H1 (cell line): ENCODE measurements at regions not wholly inside any gene's neighbourhood (a gene's known extent, or its start where the extent isn't known, plus 50 kb on each side); places are given as distances from the start of the nearest gene placed in this dataset.

ENCODE experiments used
- CTCF ChIA-PET: fragments of 300-600 bp; sonication (Branson Sonifier 250); formaldehyde crosslinking; loops from one replicate; lab custom pipeline; 2021; ENCODE audit not compliant: partially characterized antibody; lab: Charles Lee
- POLR2A ChIA-PET: fragments of 300-600 bp; sonication (Branson Sonifier 250); formaldehyde crosslinking; loops from one replicate; lab custom pipeline; 2021; ENCODE audit warnings: inconsistent platforms; ENCODE audit not compliant: partially characterized antibody; lab: Charles Lee
- DNase-seq, 2 experiments: peaks; one replicate each; pipeline versions ENCODE4 v3.0.0 to v3.0.0-alpha.2; 2010 to 2022; ENCODE audit warnings: low spot score in 2 of 2, low read depth in 1 of 2, mixed read lengths in 1 of 2
- FAIRE-seq: peaks from 2 replicates; lab custom pipeline; 2011; peaks lifted over from hg19 to GRCh38; lab: Jason Lieb, UNC
- H2AFZ ChIP-seq: 2 replicates; pipeline ENCODE4 v1.8.1; 2012; ENCODE audit warnings: low read length, inconsistent platforms
- H2AK5ac ChIP-seq: 2 replicates; pipeline ENCODE4 v1.6.1; 2013; ENCODE audit warnings: low read depth, low read length
- H2BK120ac ChIP-seq: replicated peaks from 2 replicates; pipeline ENCODE3; 2013; ENCODE audit warnings: low read depth, low read length, inconsistent platforms
- H2BK12ac ChIP-seq: 2 replicates; pipeline ENCODE4 v1.6.1; 2013; ENCODE audit warnings: low read depth, low read length
- H2BK15ac ChIP-seq: 2 replicates; pipeline ENCODE4 v1.6.1; 2013; ENCODE audit warnings: low read length
- H2BK20ac ChIP-seq: 2 replicates; pipeline ENCODE4 v1.6.1; 2013; ENCODE audit warnings: low read length
- H2BK5ac ChIP-seq: 2 replicates; pipeline ENCODE4 v1.6.1; 2013; ENCODE audit warnings: low read depth, low read length
- H3K14ac ChIP-seq: 2 replicates; pipeline ENCODE4 v1.6.1; 2013; ENCODE audit warnings: inconsistent platforms; ENCODE audit not compliant: insufficient read length
- H3K18ac ChIP-seq: 2 replicates; pipeline ENCODE4 v1.6.1; 2013; ENCODE audit warnings: low read length; ENCODE audit errors: extremely low read depth
- H3K23ac ChIP-seq: 2 replicates; pipeline ENCODE4 v1.6.1; 2013; ENCODE audit warnings: inconsistent platforms; ENCODE audit not compliant: insufficient read length
- H3K23me2 ChIP-seq: 2 replicates; pipeline ENCODE4 v1.6.1; 2013; ENCODE audit warnings: low read depth, low read length
- H3K27ac ChIP-seq: 2 replicates; pipeline ENCODE4 v1.6.1; 2011; ENCODE audit warnings: low read depth, low read length, inconsistent platforms
- H3K27me3 ChIP-seq, 4 experiments: replicated peaks in 1 of 4; 1 replicate in 1 of 4; 2 replicates in 3 of 4; pipeline versions ENCODE4 v1.6.1 to v1.8.1; 2011 to 2013; ENCODE audit warnings: low read length in 3 of 4, mild to moderate bottlenecking in 3 of 4, inconsistent platforms in 2 of 4, mixed read lengths in 2 of 4, moderate library complexity in 1 of 4; ENCODE audit not compliant: control insufficient read depth in 3 of 4, insufficient read depth in 3 of 4; ENCODE audit errors: extremely low read depth in 1 of 4
- H3K36me3 ChIP-seq, 4 experiments: 2 replicates each; pipeline versions ENCODE4 v1.6.1 to v1.8.1; 2011 to 2013; ENCODE audit warnings: mild to moderate bottlenecking in 4 of 4, low read length in 3 of 4, moderate library complexity in 2 of 4, control low read depth in 1 of 4, inconsistent platforms in 1 of 4; ENCODE audit not compliant: insufficient read depth in 4 of 4, control insufficient read depth in 2 of 4
- H3K4ac ChIP-seq: replicated peaks from 2 replicates; pipeline ENCODE3; 2013; ENCODE audit warnings: low read length, low read depth, mixed read lengths, inconsistent platforms; ENCODE audit not compliant: insufficient read length
- H3K4me1 ChIP-seq, 4 experiments: replicated peaks in 1 of 4; 1 replicate in 1 of 4; 2 replicates in 3 of 4; pipeline versions ENCODE4 v1.6.1 to v1.8.1; 2011 to 2013; ENCODE audit warnings: low read length in 3 of 4, inconsistent platforms in 2 of 4, mixed read lengths in 1 of 4; ENCODE audit not compliant: insufficient read depth in 4 of 4, control insufficient read depth in 3 of 4
- H3K4me2 ChIP-seq, 2 experiments: 2 replicates each; pipeline versions ENCODE4 v1.6.1 to v1.8.1; 2011 to 2013; ENCODE audit warnings: low read depth in 2 of 2, low read length in 2 of 2, control low read depth in 1 of 2, inconsistent platforms in 1 of 2, mild to moderate bottlenecking in 1 of 2; ENCODE audit not compliant: insufficient read depth in 1 of 2
- H3K4me3 ChIP-seq, 4 experiments: fragments of 200-600, 300-600 bp in 1 of 4; sonication (generic), shearing (Covaris generic), sonication (Bioruptor Twin) in 1 of 4; 2 replicates each; pipeline versions ENCODE4 v1.5.1 to v1.8.1; 2011 to 2016; ENCODE audit warnings: low read length in 4 of 4, low read depth in 3 of 4, control low read depth in 2 of 4, inconsistent platforms in 2 of 4, mild to moderate bottlenecking in 2 of 4, mixed read lengths in 1 of 4, moderate library complexity in 1 of 4; ENCODE audit not compliant: insufficient read depth in 2 of 4; ENCODE audit errors: extremely low read depth in 1 of 4
- H3K56ac ChIP-seq: replicated peaks from 2 replicates; pipeline ENCODE3; 2013; ENCODE audit warnings: low read depth, mild to moderate bottlenecking, mixed read lengths, low read length, inconsistent platforms; ENCODE audit not compliant: insufficient read length
- H3K79me1 ChIP-seq: 2 replicates; pipeline ENCODE4 v1.6.1; 2013; ENCODE audit warnings: low read depth, low read length, control low read depth
- H3K79me2 ChIP-seq, 2 experiments: 2 replicates each; pipeline versions ENCODE4 v1.6.1 to v1.8.1; 2012 to 2013; ENCODE audit warnings: low read length in 2 of 2, mild to moderate bottlenecking in 2 of 2, inconsistent platforms in 1 of 2; ENCODE audit not compliant: insufficient read depth in 2 of 2, control insufficient read depth in 1 of 2
- H3K9ac ChIP-seq, 4 experiments: replicated peaks in 1 of 4; 1 replicate in 1 of 4; 2 replicates in 3 of 4; pipeline versions ENCODE4 v1.6.1 to v1.8.1; 2011 to 2013; ENCODE audit warnings: low read depth in 3 of 4, low read length in 3 of 4, control low read depth in 2 of 4, mild to moderate bottlenecking in 2 of 4, moderate library complexity in 2 of 4, inconsistent platforms in 1 of 4; ENCODE audit errors: extremely low read depth in 1 of 4
- H3K9me3 ChIP-seq, 2 experiments: 2 replicates each; pipeline versions ENCODE4 v1.6.1 to v1.8.1; 2012 to 2013; ENCODE audit warnings: mild to moderate bottlenecking in 2 of 2, moderate library complexity in 2 of 2, control low read depth in 1 of 2, inconsistent platforms in 1 of 2, low read depth in 1 of 2, low read length in 1 of 2, mixed read lengths in 1 of 2; ENCODE audit not compliant: insufficient read depth in 2 of 2
- H4K20me1 ChIP-seq, 2 experiments: replicated peaks in 1 of 2; 2 replicates each; pipeline versions ENCODE3 to v1.8.1; 2011 to 2013; ENCODE audit warnings: inconsistent platforms in 2 of 2, low read length in 2 of 2, mild to moderate bottlenecking in 1 of 2; ENCODE audit not compliant: insufficient read depth in 2 of 2, control insufficient read depth in 1 of 2
- H4K5ac ChIP-seq: 2 replicates; pipeline ENCODE4 v1.6.1; 2013; ENCODE audit warnings: low read length, low read depth, mixed read lengths, inconsistent platforms; ENCODE audit not compliant: insufficient read length
- H4K8ac ChIP-seq: 2 replicates; pipeline ENCODE4 v1.8.0; 2013; ENCODE audit warnings: mild to moderate bottlenecking, moderate library complexity, low read length, inconsistent platforms; ENCODE audit not compliant: insufficient read depth; ENCODE audit errors: extremely low read depth
- H4K91ac ChIP-seq: replicated peaks from 2 replicates; pipeline ENCODE3; 2013; ENCODE audit warnings: low read length, mixed read lengths, inconsistent platforms; ENCODE audit not compliant: insufficient read length
- BRCA1 ChIP-seq: IDR thresholded peaks from 2 replicates; pipeline ENCODE4 v1.6.1; 2012; ENCODE audit warnings: low read depth, low read length, improper control_type of control experiment
- CHD2 ChIP-seq: IDR thresholded peaks from 2 replicates; pipeline ENCODE4 v1.6.1; 2012; ENCODE audit warnings: low read length, improper control_type of control experiment
- CREB1 ChIP-seq: IDR thresholded peaks from 2 replicates; pipeline ENCODE4 v1.6.1; 2012; ENCODE audit warnings: inconsistent platforms
- SIX5 ChIP-seq: IDR thresholded peaks from 2 replicates; pipeline ENCODE4 v1.6.1; 2011; ENCODE audit warnings: mild to moderate bottlenecking, low read depth, low read length
- SP4 ChIP-seq: IDR thresholded peaks from 2 replicates; pipeline ENCODE4 v1.6.1; 2012; ENCODE audit warnings: low read length, inconsistent platforms

DNA sequence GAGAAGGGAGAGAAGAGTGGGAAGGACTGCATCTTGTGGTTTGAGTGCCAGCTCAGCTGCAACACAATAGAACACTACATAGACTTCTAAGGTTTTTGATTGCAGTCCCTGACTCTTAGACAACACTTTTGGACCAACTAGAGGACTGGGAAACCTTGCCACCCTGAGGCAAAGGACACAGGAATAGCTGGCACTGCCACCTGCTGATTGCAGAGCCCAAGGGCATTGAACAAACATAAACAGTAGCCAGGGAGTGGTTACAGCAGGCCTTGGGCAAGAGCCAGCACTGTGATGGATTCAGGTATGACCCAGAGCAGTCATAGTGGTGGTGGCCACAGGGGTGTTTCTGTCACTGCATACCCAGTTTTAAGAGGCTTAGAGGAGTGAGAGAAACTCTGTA lies 72.5 kb upstream of the CXorf51A start:
- no peaks in the 10 kb centered on the region for H3K27me3 ChIP-seq
- no peak for TF ChIP-seq CHD2
- TF ChIP-seq BRCA1, result no peak
- TF ChIP-seq SIX5, result no peak
- no peak for TF ChIP-seq CREB1
- no peak for TF ChIP-seq SP4
- TF ChIP-seq, all 59 proteins: peak for 0
- Histone ChIP-seq H3K36me3 (no peaks in the 10 kb centered on the region), H3K27ac (no peak overlapping the region), H3K4me2 (no peak overlapping the region), H2BK20ac (no peak overlapping the region), H3K4me3 (no peak overlapping the region), H3K23ac (no peak overlapping the region), H2BK12ac (no peak overlapping the region), H2AK5ac (no peak overlapping the region), H4K5ac (no peak overlapping the region), H3K9ac (no peak overlapping the region), H4K20me1 (no peaks in the 10 kb centered on the region), H3K23me2 (no peaks in the 10 kb centered on the region), H3K4ac (no peak overlapping the region), H2BK120ac (no peak overlapping the region), H4K91ac (no peak overlapping the region), H3K56ac (no peak overlapping the region), H2BK15ac (no peak overlapping the region), H3K9me3 (no peaks in the 10 kb centered on the region), H3K79me2 (no peaks in the 10 kb centered on the region), H3K18ac (no peak overlapping the region), H3K14ac (no peak overlapping the region), H2AFZ (no peak overlapping the region), H3K4me1 (no peaks in the 10 kb centered on the region), H2BK5ac (no peak overlapping the region), H4K8ac (no peak overlapping the region), H3K79me1 (no peaks in the 10 kb centered on the region)
- FAIRE-seq (no peak), DNase-seq (no peak)
- CTCF ChIA-PET, result no interaction called here
- POLR2A ChIA-PET, result no interaction called here
